Neural progenitor cell (in vitro differentiated cells): ENCODE measurements at regions not wholly inside any gene's neighbourhood (a gene's known extent, or its start where the extent isn't known, plus 50 kb on each side); places are given as distances from the start of the nearest gene placed in this dataset.
"Not testable (repeated sequence)": the region's sequence is repeated elsewhere in the genome, so short reads cannot be mapped to it uniquely, and the experiment has no call there.

ENCODE experiments used
- DNase-seq: peaks from one replicate; pipeline ENCODE4 v3.0.0-alpha.2; 2016; ENCODE audit warnings: low spot score
- H2AFZ ChIP-seq: fragments of 200-600 bp; sonication (generic); replicated peaks from 2 replicates; pipeline ENCODE4 v1.6.1; 2016; ENCODE audit warnings: antibody characterized with exemption
- H3F3A ChIP-seq: fragments of 200-600 bp; sonication (generic); 2 replicates; pipeline ENCODE4 v1.6.1; 2016; ENCODE audit warnings: antibody characterized with exemption, low read depth
- H3K27ac ChIP-seq: fragments of 200-600 bp; sonication (generic); 2 replicates; pipeline ENCODE4 v1.5.1; 2016; ENCODE audit warnings: mild to moderate bottlenecking
- H3K27me3 ChIP-seq: fragments of 200-600 bp; sonication (generic); 2 replicates; pipeline ENCODE4 v1.6.1; 2016; ENCODE audit warnings: mild to moderate bottlenecking, moderate library complexity
- H3K36me3 ChIP-seq: fragments of 200-600 bp; sonication (generic); 2 replicates; pipeline ENCODE4 v1.5.1; 2016
- H3K4me1 ChIP-seq: fragments of 200-600 bp; sonication (generic); 2 replicates; pipeline ENCODE4 v1.6.1; 2016; ENCODE audit warnings: mixed run types
- H3K4me2 ChIP-seq: fragments of 200-600 bp; sonication (generic); 2 replicates; pipeline ENCODE4 v1.6.1; 2016
- H3K4me3 ChIP-seq: fragments of 200-600 bp; sonication (generic); 2 replicates; pipeline ENCODE4 v1.5.1; 2016
- H3K79me2 ChIP-seq: fragments of 200-600 bp; sonication (generic); 2 replicates; pipeline ENCODE4 v1.6.1; 2016; ENCODE audit warnings: low read depth
- H3K9ac ChIP-seq: fragments of 200-600 bp; sonication (generic); 2 replicates; pipeline ENCODE4 v1.6.1; 2016
- H3K9me3 ChIP-seq: fragments of 200-600 bp; sonication (generic); 2 replicates; pipeline ENCODE4 v1.5.1; 2016; ENCODE audit warnings: low read depth
- H4K20me1 ChIP-seq: fragments of 200-600 bp; sonication (generic); 2 replicates; pipeline ENCODE4 v1.6.1; 2016; ENCODE audit warnings: low read depth
- H3K27ac Mint-ChIP-seq: 3 replicates; pipeline ENCODE4 v1.8.0; 2021; ENCODE audit warnings: mixed read lengths
- H3K27me3 Mint-ChIP-seq: 2 replicates; pipeline ENCODE4 v1.8.0; 2022; ENCODE audit warnings: low read depth, mild to moderate bottlenecking, inconsistent platforms, moderate library complexity, mixed read lengths; ENCODE audit not compliant: insufficient read depth
- H3K36me3 Mint-ChIP-seq: 3 replicates; pipeline ENCODE4 v1.8.0; 2021; ENCODE audit warnings: mixed read lengths
- H3K4me1 Mint-ChIP-seq: 3 replicates; pipeline ENCODE4 v1.8.0; 2021; ENCODE audit warnings: mixed read lengths
- H3K4me3 Mint-ChIP-seq: 3 replicates; pipeline ENCODE4 v1.8.0; 2021; ENCODE audit warnings: mild to moderate bottlenecking, moderate library complexity, mixed read lengths
- H3K9me3 Mint-ChIP-seq: 3 replicates; pipeline ENCODE4 v1.8.0; 2020; ENCODE audit warnings: mixed read lengths
- EZH2 ChIP-seq: fragments of 200-600 bp; sonication (generic); IDR thresholded peaks from 2 replicates; pipeline ENCODE4 v1.6.1; 2017; ENCODE audit warnings: antibody characterized with exemption, mild to moderate bottlenecking, moderate library complexity
- EZH2phosphoT487 ChIP-seq: fragments of 200-600 bp; sonication (generic); IDR thresholded peaks from 2 replicates; pipeline ENCODE4 v1.6.1; 2017; ENCODE audit warnings: antibody characterized with exemption
- TF ChIP-seq, protein P1 (sequence below): fragments of 200-600 bp; sonication (generic); IDR thresholded peaks from 2 replicates; pipeline ENCODE4 v1.5.1; 2017; ENCODE audit warnings: antibody characterized with exemption, mild to moderate bottlenecking

DNA sequence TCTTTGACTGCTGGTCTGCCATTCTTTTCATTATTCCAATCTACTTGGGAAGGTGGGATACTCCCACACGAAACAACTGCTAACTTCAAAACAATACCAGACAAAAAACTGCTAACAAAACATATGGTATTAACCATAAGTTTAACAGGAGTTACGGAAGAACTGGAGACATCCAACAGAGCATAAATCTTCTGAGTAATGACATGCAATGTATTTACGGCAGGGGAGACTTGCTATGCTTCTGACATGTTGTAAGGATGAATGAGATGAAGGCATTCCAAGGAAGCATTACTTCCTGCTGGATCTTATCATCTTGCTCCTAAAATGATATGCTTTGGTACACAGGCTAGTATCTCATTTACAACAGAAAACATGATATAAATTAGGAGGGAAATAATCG lies 85.8 kb downstream of the ZNF92 start:
- no peaks in the 10 kb centered on the region for H3K36me3 ChIP-seq
- TF ChIP-seq EZH2 = no peak
- TF ChIP-seq, protein P1, sequence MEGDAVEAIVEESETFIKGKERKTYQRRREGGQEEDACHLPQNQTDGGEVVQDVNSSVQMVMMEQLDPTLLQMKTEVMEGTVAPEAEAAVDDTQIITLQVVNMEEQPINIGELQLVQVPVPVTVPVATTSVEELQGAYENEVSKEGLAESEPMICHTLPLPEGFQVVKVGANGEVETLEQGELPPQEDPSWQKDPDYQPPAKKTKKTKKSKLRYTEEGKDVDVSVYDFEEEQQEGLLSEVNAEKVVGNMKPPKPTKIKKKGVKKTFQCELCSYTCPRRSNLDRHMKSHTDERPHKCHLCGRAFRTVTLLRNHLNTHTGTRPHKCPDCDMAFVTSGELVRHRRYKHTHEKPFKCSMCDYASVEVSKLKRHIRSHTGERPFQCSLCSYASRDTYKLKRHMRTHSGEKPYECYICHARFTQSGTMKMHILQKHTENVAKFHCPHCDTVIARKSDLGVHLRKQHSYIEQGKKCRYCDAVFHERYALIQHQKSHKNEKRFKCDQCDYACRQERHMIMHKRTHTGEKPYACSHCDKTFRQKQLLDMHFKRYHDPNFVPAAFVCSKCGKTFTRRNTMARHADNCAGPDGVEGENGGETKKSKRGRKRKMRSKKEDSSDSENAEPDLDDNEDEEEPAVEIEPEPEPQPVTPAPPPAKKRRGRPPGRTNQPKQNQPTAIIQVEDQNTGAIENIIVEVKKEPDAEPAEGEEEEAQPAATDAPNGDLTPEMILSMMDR = no peak
- TF ChIP-seq EZH2phosphoT487 = no peak
- no peak overlapping the region for H3K4me3 ChIP-seq
- Mint-ChIP-seq H3K27me3 (no peaks in the 10 kb centered on the region), H3K4me1 (no peaks in the 10 kb centered on the region), H3K27ac (no peak overlapping the region), H3K4me3 (no peak overlapping the region), H3K9me3 (no peaks in the 10 kb centered on the region), H3K36me3 (no peaks in the 10 kb centered on the region)
- H2AFZ ChIP-seq = no peak overlapping the region
- no peak overlapping the region for H3K27ac ChIP-seq
- H3F3A ChIP-seq = no peaks in the 10 kb centered on the region
- no peaks in the 10 kb centered on the region for H4K20me1 ChIP-seq
- H3K4me1 ChIP-seq = no peaks in the 10 kb centered on the region
- H3K9me3 ChIP-seq = no peaks in the 10 kb centered on the region
- no peaks in the 10 kb centered on the region for H3K27me3 ChIP-seq
- no peaks in the 10 kb centered on the region for H3K79me2 ChIP-seq
- DNase-seq = no peak
- H3K4me2 ChIP-seq = no peak overlapping the region
- no peak overlapping the region for H3K9ac ChIP-seq

DNA sequence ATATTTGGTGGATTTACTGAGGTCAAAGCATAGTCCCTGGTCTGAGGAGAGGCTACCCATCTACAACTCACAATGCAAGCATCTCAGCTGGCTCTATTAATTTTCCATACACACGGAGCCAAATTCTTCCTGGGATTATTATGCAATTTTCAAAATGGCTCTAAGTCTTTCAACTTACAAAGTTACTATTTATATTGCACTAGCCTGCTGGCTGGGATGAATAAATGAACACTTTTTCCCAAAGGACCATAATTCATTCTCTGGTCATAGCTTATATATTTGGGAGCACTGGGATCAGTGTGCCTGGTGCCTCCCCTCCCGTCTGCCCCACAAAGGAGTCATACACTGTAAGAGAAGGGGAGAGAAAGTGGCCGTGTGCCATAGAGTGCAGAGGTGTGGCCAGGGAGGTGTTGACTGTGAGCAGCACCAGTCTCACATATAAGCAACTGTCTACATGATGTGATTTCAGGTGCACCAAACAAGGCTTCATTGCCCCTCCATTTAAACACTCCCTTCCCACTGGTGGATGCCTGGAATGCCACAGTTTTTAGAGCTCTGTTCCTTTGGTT lies 88.6 kb downstream of the ZNF92 start:
- Histone ChIP-seq H3K9me3 (no peaks in the 10 kb centered on the region), H3K36me3 (no peaks in the 10 kb centered on the region), H3K9ac (no peak overlapping the region), H4K20me1 (no peaks in the 10 kb centered on the region), H2AFZ (no peak overlapping the region), H3K4me2 (no peak overlapping the region), H3K27ac (no peak overlapping the region), H3K79me2 (no peaks in the 10 kb centered on the region), H3K4me1 (no peaks in the 10 kb centered on the region), H3K27me3 (no peaks in the 10 kb centered on the region), H3K4me3 (no peak overlapping the region), H3F3A (no peaks in the 10 kb centered on the region)
- no peak for DNase-seq
- Mint-ChIP-seq H3K36me3 (no peaks in the 10 kb centered on the region), H3K27ac (no peak overlapping the region), H3K9me3 (peaks cover 2% of the 10 kb centered on the region), H3K27me3 (peaks cover under 1% of the 10 kb centered on the region), H3K4me1 (no peaks in the 10 kb centered on the region), H3K4me3 (no peak overlapping the region)
- TF ChIP-seq EZH2 (no peak), EZH2phosphoT487 (no peak)
- TF ChIP-seq, protein P1 = no peak

DNA sequence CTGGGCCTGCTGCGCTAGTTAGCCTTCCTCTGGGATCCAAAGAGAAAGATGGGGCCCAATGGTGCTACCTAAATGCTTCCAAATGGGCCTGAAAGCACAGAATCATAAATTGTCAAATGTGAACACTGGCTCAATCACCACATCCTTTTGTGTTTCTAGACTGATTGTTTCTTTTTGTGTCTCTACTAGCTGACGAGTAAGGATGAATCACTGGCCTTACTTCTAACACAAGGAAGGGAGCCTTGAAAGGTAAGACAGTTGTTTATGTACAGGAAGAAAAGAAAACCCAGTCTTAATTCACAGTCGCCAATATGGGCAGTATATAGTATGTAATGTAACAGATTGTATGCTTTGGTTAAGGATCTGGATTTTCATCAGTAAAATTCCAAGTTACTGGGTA lies 89.5 kb downstream of the ZNF92 start:
- Histone ChIP-seq H3K79me2 (no peaks in the 10 kb centered on the region), H3K27me3 (no peaks in the 10 kb centered on the region), H3K4me2 (no peak overlapping the region), H3K4me1 (no peaks in the 10 kb centered on the region), H3K9ac (no peak overlapping the region), H3K9me3 (no peaks in the 10 kb centered on the region), H3K36me3 (no peaks in the 10 kb centered on the region), H3K4me3 (no peak overlapping the region), H2AFZ (no peak overlapping the region), H3F3A (no peaks in the 10 kb centered on the region), H3K27ac (no peak overlapping the region), H4K20me1 (no peaks in the 10 kb centered on the region)
- Mint-ChIP-seq H3K4me3 (no peak overlapping the region), H3K27ac (no peak overlapping the region), H3K27me3 (peaks cover 3% of the 10 kb centered on the region), H3K4me1 (no peaks in the 10 kb centered on the region), H3K36me3 (no peaks in the 10 kb centered on the region), H3K9me3 (peaks cover 7% of the 10 kb centered on the region)
- no peak for DNase-seq
- TF ChIP-seq EZH2 (no peak), EZH2phosphoT487 (no peak)
- TF ChIP-seq, protein P1 = no peak

DNA sequence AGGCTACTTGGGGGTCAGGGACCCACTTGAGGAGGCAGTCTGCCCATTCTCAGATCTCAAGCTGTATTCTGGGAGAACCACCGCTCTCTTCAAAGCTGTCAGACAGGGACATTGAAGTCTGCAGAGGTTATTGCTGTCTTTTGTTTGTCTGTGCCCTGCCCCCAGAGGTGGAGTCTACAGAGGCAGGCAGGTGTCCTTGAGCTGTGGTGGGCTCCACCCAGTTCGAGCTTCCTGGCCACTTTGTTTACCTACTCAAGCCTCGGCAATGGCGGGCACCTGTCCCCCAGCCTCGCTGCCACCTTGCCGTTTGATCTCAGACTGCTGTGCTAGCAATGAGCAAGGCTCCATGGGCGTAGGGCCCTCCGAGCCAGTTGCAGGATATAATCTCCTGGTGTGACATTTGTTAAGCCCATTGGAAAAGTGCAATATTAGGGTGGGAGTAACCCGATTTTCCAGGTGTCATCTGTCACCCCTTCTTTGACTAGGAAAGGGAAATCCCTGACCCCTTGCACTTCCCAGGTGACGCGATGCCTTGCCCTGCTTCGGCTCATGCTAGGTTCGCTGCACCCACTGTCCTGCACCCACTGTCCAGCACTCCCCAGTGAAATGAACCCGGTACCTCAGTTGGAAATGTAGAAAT lies 96.4 kb downstream of the ZNF92 start:
- not testable (repeated sequence) for DNase-seq, H3K4me1 Mint-ChIP-seq, H3K27me3 ChIP-seq, H3K9me3 ChIP-seq, H3K9ac ChIP-seq, H2AFZ ChIP-seq, H3K27ac ChIP-seq, H3K4me3 Mint-ChIP-seq, H3K4me1 ChIP-seq, H3K36me3 Mint-ChIP-seq, H3K4me2 ChIP-seq, H3K27ac Mint-ChIP-seq, H3K27me3 Mint-ChIP-seq, H3K79me2 ChIP-seq, H3K4me3 ChIP-seq, H4K20me1 ChIP-seq, H3K36me3 ChIP-seq, H3F3A ChIP-seq
- H3K9me3 Mint-ChIP-seq = peaks cover 15% of the 10 kb centered on the region
